Thyroid gland (tissue), 4 donors: ENCODE measurements at regions not wholly inside any gene's neighbourhood (a gene's known extent, or its start where the extent isn't known, plus 50 kb on each side); places are given as distances from the start of the nearest gene placed in this dataset.
"Not testable (repeated sequence)": the region's sequence is repeated elsewhere in the genome, so short reads cannot be mapped to it uniquely, and the experiment has no call there.

Experiments
- POLR2A ChIP-seq, 2 donors: fragments of 450-650 bp; IDR thresholded peaks; one replicate each; pipeline ENCODE4 v1.6.1; 2017; ENCODE audit warnings: antibody characterized with exemption in 2 of 2, mild to moderate bottlenecking in 2 of 2, moderate library complexity in 1 of 2
- TF ChIP-seq, protein P1 (sequence below), 6 experiments: fragments of 200-600 bp in 3 of 6; fragments of 450-650 bp in 3 of 6; sonication (generic) in 3 of 6; IDR thresholded peaks; one replicate each; pipeline ENCODE4 v1.5.1; 2016 to 2019; ENCODE audit warnings: antibody characterized with exemption in 6 of 6, mild to moderate bottlenecking in 2 of 6, inconsistent platforms in 1 of 6, moderate library complexity in 1 of 6

GRCh38 chr1:120497145-120497544, 82.3 kb downstream of the NBPF8 start:
- TF ChIP-seq, protein P1, sequence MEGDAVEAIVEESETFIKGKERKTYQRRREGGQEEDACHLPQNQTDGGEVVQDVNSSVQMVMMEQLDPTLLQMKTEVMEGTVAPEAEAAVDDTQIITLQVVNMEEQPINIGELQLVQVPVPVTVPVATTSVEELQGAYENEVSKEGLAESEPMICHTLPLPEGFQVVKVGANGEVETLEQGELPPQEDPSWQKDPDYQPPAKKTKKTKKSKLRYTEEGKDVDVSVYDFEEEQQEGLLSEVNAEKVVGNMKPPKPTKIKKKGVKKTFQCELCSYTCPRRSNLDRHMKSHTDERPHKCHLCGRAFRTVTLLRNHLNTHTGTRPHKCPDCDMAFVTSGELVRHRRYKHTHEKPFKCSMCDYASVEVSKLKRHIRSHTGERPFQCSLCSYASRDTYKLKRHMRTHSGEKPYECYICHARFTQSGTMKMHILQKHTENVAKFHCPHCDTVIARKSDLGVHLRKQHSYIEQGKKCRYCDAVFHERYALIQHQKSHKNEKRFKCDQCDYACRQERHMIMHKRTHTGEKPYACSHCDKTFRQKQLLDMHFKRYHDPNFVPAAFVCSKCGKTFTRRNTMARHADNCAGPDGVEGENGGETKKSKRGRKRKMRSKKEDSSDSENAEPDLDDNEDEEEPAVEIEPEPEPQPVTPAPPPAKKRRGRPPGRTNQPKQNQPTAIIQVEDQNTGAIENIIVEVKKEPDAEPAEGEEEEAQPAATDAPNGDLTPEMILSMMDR (IDR thresholded peaks at IDR 0.05), result not testable (repeated sequence)
- TF ChIP-seq POLR2A (IDR thresholded peaks at IDR 0.05), result not testable (repeated sequence)
